ENCODE measurements at regions not wholly inside any gene's neighbourhood (a gene's known extent, or its start where the extent isn't known, plus 50 kb on each side); places are given as distances from the start of the nearest gene placed in this dataset.

DNA sequence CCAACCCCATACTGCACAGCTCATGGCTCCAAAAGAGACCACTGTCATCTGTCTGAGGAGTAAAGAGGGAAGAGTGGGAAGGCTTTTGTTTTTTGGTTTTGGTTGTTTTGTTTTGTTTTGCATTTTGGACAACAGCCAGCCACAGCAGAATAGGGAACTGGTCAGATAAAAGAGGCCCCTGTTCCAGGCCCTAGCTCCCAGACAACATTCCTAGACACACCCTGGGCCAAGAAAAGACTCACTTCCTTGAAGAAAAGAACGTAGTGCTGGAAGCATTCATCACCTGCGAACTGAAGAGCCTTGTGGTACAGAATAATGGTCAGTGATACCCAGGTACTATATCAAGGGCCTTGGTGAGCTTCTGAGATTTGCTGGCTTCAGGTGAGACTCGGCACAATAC is 619.4 kb upstream of the SPANXN1 start:
- TF ChIP-seq POLR2A (IDR thresholded peaks at IDR 0.05; ENCODE audit: control extremely low read depth in 1 of 2, low read depth in 2 of 2, low read length in 2 of 2) (no peak), CHD1 (IDR thresholded peaks at IDR 0.05; ENCODE audit: low read depth, low read length) (no peak), SP4 (IDR thresholded peaks at IDR 0.05; ENCODE audit: low read length) (no peak), SP1 (IDR thresholded peaks at IDR 0.05; ENCODE audit: low read depth, low read length) (no peak), SIN3A (conservative IDR thresholded peaks at IDR 0.05 in 1 of 2, IDR thresholded peaks at IDR 0.05 in 1 of 2; ENCODE audit: low read depth in 1 of 2, low read length in 2 of 2) (no peak), RAD21 (IDR thresholded peaks at IDR 0.05 in 1 of 2, conservative IDR thresholded peaks at IDR 0.05 in 1 of 2; ENCODE audit: low read depth in 2 of 2, low read length in 2 of 2) (no peak), YY1 (IDR thresholded peaks at IDR 0.05; ENCODE audit: low read depth, low read length) (no peak), BACH1 (IDR thresholded peaks at IDR 0.05; ENCODE audit: low read length) (no peak), ZNF274 (IDR thresholded peaks at IDR 0.05; ENCODE audit: borderline replicate concordance, extremely low read depth, low read length) (no peak), PHF8 (conservative IDR thresholded peaks at IDR 0.05; ENCODE audit: low read depth, low read length) (no peak), SIX5 (IDR thresholded peaks at IDR 0.05; ENCODE audit: low read depth, low read length) (no peak), KDM1A (IDR thresholded peaks at IDR 0.05; ENCODE audit: borderline replicate concordance, low read length) (no peak)
- TF ChIP-seq, protein P1, sequence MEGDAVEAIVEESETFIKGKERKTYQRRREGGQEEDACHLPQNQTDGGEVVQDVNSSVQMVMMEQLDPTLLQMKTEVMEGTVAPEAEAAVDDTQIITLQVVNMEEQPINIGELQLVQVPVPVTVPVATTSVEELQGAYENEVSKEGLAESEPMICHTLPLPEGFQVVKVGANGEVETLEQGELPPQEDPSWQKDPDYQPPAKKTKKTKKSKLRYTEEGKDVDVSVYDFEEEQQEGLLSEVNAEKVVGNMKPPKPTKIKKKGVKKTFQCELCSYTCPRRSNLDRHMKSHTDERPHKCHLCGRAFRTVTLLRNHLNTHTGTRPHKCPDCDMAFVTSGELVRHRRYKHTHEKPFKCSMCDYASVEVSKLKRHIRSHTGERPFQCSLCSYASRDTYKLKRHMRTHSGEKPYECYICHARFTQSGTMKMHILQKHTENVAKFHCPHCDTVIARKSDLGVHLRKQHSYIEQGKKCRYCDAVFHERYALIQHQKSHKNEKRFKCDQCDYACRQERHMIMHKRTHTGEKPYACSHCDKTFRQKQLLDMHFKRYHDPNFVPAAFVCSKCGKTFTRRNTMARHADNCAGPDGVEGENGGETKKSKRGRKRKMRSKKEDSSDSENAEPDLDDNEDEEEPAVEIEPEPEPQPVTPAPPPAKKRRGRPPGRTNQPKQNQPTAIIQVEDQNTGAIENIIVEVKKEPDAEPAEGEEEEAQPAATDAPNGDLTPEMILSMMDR (IDR thresholded peaks at IDR 0.05; ENCODE audit: control extremely low read depth in 1 of 3, insufficient read depth in 1 of 3, low read depth in 1 of 3, low read length in 3 of 3): no peak
- TF ChIP-seq, protein P2, sequence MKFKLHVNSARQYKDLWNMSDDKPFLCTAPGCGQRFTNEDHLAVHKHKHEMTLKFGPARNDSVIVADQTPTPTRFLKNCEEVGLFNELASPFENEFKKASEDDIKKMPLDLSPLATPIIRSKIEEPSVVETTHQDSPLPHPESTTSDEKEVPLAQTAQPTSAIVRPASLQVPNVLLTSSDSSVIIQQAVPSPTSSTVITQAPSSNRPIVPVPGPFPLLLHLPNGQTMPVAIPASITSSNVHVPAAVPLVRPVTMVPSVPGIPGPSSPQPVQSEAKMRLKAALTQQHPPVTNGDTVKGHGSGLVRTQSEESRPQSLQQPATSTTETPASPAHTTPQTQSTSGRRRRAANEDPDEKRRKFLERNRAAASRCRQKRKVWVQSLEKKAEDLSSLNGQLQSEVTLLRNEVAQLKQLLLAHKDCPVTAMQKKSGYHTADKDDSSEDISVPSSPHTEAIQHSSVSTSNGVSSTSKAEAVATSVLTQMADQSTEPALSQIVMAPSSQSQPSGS (IDR thresholded peaks at IDR 0.05; ENCODE audit: low read length): no peak

Measured in H1 (cell line).